Urothelium cell line (cell line): ENCODE measurements at regions not wholly inside any gene's neighbourhood (a gene's known extent, or its start where the extent isn't known, plus 50 kb on each side); places are given as distances from the start of the nearest gene placed in this dataset.

Experiments used
- DNase-seq: peaks from one replicate; pipeline ENCODE4 v3.0.0; 2011; ENCODE audit warnings: low spot score, mixed read lengths
- FAIRE-seq: peaks from 2 replicates; lab custom pipeline; 2011; peaks lifted over from hg19 to GRCh38; lab: Jason Lieb, UNC

DNA sequence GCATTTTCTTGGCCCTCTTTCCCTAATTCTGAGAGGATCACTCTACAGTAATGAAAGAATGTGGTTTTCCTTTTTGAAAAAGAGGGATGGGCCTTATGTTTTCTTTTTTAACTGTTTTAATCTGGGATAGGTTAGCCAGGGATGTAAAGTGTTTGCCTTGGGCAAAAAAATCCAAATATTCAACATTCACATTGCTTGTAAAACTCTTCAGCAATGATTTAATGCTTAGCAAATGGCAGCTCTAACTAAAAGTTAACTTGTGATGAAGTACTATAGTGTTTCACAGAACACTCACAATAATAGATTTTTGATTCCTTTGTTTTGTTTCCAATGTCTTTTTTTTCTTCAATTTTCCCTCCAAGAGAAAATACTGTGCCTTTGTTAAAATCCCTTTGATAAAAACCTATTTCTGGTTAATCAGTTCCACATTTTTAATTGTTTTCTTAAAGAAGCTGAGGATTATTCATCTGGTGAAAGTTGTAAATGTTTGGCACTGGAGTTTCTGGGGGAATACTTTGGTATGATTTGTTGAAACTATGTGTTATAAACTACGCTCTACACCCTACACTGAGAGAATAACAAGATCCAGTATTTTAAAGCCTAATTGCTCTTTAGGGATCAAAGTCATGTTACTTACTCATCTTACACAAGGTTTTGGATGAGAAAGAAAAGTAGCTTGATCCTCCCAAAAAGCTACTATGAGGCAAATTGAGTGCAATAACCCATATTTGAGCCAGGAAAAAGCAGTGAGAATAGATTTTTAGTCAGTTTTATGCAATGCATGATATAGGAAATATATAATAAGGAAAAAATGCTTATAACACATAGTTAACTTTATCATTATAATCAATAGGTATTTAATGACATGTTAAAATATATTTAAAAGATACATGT lies 335.8 kb downstream of the EPHA7 start:
- DNase-seq (no peak), FAIRE-seq (no peak)

GRCh38 chr6:93081901-93082300 lies 337.5 kb downstream of the EPHA7 start:
- FAIRE-seq (no peak), DNase-seq (no peak)

DNA sequence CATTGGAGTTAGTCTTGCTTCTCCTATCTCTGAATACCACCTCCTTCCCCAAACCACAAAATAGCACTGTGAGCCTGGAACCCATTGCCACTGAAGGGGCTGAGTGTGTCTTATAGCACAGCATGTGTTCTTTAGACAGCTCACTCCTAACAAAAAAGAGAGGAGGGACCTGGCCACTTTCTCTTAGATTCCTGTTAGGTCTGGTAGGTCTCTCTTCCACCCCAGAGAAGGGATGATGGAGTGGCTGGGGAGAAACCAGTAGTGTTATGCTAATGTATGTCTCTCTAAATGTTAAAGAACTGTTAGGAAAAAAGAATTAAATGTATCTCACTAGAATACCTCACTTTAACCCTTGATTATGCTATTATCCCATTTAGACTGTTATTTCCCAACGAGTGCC lies 340.3 kb downstream of the EPHA7 start:
- DNase-seq (no peak), FAIRE-seq (no peak)

- FAIRE-seq (no peak), DNase-seq (no peak)
Measured at GRCh38 chr6:93073811-93074210, 345.5 kb downstream of the EPHA7 start.

DNA sequence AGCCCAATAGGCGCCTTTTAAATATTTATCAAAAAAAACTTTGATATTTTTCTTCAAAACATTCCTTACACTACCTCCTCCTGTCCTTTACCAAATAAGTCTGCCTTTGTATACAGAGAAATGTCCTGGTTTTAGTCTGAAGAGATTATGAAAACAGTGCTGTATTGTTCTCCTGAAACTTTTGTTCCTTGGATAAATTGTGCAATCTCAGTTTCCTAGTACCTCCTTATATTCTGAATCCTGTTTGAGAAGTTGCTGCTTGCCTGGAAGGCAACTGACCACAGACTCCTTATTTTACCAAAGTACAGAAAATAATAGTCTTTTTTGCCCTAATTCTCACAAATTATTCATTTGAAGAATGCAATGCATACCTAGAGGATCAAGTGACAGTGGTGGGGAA lies 349.5 kb downstream of the EPHA7 start:
- DNase-seq: no peak
- no peak for FAIRE-seq

DNA sequence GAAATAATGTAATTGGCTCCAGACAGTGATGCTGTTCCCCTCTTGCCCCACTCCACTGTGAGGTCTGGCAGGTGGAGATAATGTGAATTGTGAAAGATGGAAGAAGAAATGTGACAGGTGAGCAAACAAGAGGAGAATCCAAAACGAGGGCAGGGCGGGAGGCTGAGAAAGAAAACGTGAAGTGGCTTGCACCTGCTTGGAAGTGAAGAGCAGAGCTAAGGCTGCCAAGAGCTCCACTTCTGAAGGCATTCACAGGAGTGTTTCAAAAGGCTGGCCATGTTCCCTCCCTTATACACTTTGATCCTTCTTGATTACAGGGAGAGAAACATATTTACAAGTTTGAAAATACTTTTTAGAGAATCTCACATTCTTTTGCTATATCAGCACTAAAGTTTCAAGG lies 359.4 kb downstream of the EPHA7 start:
- FAIRE-seq (no peak), DNase-seq (no peak)

DNA sequence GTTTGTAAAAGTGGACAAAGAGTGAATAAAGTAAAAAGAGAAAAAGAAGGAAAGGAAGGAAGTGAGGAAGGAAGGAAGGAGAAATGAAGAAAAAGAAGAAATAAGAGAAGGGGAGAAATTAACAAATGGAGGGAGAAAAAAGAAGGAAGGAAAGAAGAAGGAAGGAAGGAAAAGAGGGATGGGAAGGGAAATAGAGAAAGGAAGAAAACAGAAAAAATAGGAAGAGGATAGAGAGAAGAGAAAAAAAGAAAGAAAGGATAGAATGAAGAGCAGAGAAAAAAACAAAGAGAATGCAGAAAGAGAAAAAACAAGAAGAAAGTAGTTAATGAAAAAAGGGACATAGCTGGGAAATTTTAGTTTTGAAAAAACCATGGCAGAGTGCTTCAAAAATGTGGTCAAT lies 361.8 kb downstream of the EPHA7 start:
- FAIRE-seq: no peak
- no peak for DNase-seq

- FAIRE-seq (no peak), DNase-seq (no peak)
Measured at GRCh38 chr6:93048381-93048780, 371.0 kb downstream of the EPHA7 start.

GRCh38 chr6:93047033-93047432 lies 372.3 kb downstream of the EPHA7 start:
- DNase-seq: no peak

DNA sequence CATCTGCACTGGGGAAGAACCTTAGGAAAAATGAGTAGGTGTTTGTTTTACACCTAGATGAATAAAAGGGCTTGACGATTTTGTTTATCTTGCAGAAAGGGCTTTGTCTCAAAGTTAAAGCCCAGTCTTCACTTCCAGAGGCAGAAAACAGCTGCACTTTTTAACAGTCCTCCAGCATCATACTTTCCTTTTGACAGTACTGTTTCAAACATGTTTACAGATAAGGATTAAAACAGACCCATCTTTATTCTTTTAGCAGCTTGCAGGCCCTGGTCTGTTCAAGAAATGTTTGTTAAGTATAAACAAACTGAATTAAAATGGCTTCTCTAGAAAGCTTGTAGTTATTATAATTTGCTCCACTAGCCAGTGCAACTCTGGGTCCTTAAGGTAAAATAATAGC lies 374.2 kb downstream of the EPHA7 start:
- no peak for FAIRE-seq
- DNase-seq: no peak

More at GRCh38 chr6:93047033-93047432, 372.3 kb downstream of the EPHA7 start:
- no peak for FAIRE-seq

DNA sequence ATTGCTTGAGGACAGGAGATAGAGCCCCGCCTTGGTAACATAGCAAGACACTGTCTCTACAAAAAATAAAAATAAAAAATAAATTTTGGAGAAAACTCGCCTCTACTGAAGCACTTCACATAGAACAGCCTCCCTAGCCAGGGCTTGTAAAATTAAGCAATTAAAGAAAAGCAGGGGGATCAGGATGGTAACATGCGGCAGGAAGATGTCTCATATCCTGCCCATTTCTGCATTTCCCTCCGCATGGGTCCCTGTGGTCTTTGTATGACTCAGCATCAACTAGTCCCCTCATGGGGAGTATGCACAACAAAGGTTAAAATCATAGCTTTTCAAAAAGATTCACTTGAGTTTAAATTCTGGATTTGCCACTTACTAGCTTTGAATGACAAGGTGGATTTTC lies 379.0 kb downstream of the EPHA7 start:
- FAIRE-seq (no peak), DNase-seq (no peak)

- DNase-seq (no peak), FAIRE-seq (no peak)
Measured at GRCh38 chr6:93036835-93037234, 382.5 kb downstream of the EPHA7 start.

GRCh38 chr6:93035756-93036155 lies 383.6 kb downstream of the EPHA7 start:
- FAIRE-seq (no peak), DNase-seq (no peak)

DNA sequence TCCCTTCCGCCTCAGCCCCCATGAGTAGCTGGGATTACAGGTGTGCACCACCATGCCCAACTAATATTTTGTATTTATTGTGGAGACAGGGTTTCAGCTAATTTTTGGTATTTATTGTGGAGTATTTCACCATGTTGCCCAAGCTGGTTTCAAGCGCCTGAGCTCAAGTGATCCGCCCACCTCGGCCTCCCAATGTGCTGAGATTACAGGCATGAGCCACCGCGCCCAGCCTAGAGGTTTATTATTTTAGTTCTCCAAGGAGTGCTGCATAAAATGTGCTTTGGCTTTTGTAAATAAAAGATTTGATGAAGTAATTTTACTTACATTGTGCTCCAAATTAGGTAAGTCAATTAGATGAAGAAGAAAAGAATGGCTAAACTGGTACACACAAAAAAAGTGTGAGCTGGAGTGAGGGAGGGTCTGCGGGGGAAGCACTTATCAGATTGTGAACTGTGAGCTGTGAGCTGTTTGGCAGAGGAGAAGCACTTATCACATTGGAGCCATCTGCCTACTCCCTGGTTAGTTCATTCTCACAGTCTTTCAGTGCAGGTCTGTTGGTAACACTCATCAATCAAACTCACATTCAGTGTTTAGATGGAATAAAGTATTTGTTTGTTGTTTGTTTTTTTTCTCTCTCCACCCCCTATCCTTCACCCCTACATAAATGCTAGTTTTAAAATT lies 398.0 kb downstream of the EPHA7 start:
- DNase-seq: no peak
- FAIRE-seq: no peak

DNA sequence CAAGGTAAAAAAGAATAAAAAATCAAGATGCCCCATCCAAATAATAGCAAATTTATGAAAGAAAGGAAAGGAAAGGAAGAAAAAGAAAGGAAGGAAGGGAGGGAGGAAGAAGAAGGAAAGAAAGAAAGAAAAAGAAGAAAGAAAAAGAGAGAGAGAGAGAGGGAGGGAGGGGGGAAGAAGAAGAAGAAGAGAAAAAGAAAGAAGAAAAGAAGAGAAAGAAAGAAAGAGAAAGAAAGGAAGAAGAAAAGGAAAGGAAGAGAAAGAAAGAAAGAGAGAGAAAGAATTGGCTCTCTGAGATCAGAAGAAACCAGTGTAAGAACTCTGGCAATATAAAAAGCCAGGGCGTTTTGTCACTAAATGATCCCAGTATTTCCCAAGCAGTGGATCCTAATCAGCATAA lies 401.7 kb downstream of the EPHA7 start:
- no peak for DNase-seq
- no peak for FAIRE-seq

GRCh38 chr6:93017213-93017612 lies 402.1 kb downstream of the EPHA7 start:
- DNase-seq: no peak
- FAIRE-seq: no peak

DNA sequence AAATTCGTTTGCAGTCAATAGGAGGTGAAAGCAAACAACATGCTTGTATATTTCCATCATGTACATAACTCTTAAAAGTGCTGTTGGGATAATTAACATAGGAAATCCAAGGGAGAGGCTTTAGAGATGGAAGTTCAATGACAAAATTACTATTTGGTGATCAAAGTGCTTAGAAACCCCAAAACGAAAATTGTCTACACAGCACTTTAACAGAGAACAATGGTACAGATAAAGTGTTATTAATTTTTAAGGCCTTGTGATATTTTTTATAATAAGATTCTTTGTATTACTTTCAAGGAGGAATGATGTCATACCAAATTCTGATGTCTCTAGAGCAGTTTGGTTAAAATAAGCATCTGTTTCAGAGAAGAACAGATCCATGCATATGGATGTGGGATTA lies 406.3 kb downstream of the EPHA7 start:
- DNase-seq (no peak), FAIRE-seq (no peak)

GRCh38 chr6:93008375-93008774 lies 411.0 kb downstream of the EPHA7 start:
- no peak for FAIRE-seq
- no peak for DNase-seq

DNA sequence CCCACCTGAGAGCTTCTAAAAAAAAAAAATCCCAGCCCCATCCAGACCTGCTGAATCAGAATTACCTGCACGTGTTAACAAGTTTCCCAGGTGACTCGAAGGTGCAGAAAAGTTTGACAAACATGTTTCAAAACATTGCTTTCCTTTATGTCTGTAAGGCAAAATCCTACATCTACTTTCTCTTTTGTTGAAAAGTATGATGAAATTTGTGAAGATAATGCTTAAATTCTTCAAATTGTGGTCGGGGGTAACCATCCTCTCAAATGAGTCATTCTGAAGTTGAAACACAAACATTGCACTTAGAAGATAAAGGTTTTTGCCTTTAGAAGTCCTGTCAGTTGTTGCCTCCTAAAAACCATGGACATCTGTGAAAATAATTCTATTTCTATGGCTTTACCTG lies 429.7 kb downstream of the EPHA7 start:
- FAIRE-seq (no peak), DNase-seq (no peak)

DNA sequence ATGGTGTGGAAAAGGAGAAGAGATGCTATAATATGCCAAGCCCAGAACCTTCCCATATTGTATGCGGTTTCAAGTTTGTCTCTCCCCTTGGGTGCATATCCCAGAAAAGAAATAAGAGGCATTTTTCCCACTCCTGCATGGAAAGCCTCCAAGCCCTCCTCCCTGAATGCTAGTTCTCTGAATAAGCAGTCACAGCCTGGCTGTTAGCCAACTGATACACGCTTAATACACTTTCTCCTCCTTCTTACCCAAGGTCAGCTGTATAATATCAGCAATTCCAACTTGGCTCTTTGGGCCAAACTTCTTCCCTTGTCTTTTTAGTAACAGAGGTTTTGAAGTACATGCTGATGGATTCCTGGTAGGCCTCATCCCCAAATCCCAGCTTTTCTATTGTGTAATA lies 440.1 kb downstream of the EPHA7 start:
- FAIRE-seq: no peak
- no peak for DNase-seq

DNA sequence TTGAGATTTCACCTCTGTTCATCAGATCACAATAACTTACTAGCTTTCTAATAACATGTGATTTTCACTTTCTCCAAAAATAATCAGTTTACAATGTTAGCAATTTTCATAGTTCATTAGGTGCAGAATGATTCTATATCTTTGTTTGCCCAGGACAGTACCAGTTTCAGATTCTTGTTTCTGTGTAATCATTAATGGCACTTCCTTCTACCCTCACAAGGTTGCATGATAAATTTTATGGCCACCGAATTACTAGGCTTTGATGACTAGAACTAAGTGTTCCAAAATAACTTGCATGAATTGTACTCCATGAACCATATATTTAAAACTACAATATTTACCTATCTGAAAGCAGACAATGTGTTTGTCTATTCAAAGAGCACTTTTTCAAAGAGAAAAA lies 442.3 kb downstream of the EPHA7 start:
- FAIRE-seq: no peak
- DNase-seq: no peak

DNA sequence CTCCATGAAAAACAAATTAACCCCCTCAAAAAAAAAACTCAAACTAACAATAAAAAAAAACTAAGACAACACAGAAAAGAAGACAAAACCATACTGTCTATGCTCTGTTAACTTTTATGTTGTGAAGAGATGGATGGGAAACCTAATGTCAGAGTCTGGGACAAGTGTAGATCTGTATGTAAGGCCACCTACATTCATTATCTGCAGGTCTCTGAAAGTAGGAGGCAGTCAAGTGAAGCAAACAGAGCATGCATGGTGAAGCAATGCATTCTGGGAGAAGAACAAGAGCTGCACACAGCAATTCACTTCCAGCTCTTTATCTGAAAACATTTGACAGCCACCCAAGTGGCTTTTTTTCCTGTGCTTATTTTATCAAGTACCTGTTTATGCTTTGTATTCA lies 452.0 kb downstream of the EPHA7 start:
- DNase-seq: no peak
- FAIRE-seq: no peak
